Adrenal gland (tissue), 5 donors: ENCODE measurements at regions not wholly inside any gene's neighbourhood (a gene's known extent, or its start where the extent isn't known, plus 50 kb on each side); places are given as distances from the start of the nearest gene placed in this dataset.

Experiments used
- POLR2A ChIP-seq, 2 donors: fragments of 450-650 bp; IDR thresholded peaks; one replicate each; pipeline ENCODE4 v1.6.1; 2017; ENCODE audit warnings: antibody characterized with exemption in 2 of 2, mild to moderate bottlenecking in 2 of 2, moderate library complexity in 1 of 2
- TF ChIP-seq, protein P1 (sequence below), 6 experiments: fragments of 450-650 bp in 4 of 6; fragments of 200-600 bp in 2 of 6; sonication (generic) in 1 of 6; IDR thresholded peaks; 1 replicate in 5 of 6; 2 replicates in 1 of 6; pipeline versions ENCODE4 v1.5.1 to v1.8.0; 2016 to 2021; ENCODE audit warnings: antibody characterized with exemption in 6 of 6, mild to moderate bottlenecking in 2 of 6, moderate library complexity in 1 of 6
- donor health status: DM: no; HTN: no; CAD: no.

GRCh38 chr14:99038431-99038820, 233.6 kb downstream of the BCL11B start:
- TF ChIP-seq, protein P1, sequence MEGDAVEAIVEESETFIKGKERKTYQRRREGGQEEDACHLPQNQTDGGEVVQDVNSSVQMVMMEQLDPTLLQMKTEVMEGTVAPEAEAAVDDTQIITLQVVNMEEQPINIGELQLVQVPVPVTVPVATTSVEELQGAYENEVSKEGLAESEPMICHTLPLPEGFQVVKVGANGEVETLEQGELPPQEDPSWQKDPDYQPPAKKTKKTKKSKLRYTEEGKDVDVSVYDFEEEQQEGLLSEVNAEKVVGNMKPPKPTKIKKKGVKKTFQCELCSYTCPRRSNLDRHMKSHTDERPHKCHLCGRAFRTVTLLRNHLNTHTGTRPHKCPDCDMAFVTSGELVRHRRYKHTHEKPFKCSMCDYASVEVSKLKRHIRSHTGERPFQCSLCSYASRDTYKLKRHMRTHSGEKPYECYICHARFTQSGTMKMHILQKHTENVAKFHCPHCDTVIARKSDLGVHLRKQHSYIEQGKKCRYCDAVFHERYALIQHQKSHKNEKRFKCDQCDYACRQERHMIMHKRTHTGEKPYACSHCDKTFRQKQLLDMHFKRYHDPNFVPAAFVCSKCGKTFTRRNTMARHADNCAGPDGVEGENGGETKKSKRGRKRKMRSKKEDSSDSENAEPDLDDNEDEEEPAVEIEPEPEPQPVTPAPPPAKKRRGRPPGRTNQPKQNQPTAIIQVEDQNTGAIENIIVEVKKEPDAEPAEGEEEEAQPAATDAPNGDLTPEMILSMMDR (IDR thresholded peaks at IDR 0.05), result no peak
- TF ChIP-seq POLR2A (IDR thresholded peaks at IDR 0.05), result no peak
